Activated CD8-positive, alpha-beta T cell treated with anti-CD3 and anti-CD28 coated beads for 36 hours (primary cell): ENCODE measurements at regions not wholly inside any gene's neighbourhood (a gene's known extent, or its start where the extent isn't known, plus 50 kb on each side); places are given as distances from the start of the nearest gene placed in this dataset.

Experiments used
- ATAC-seq: fragments of 200-7000 bp; cut with Tn5 transposase; one replicate; pipeline ENCODE4 v1.10.0; 2021; ENCODE audit warnings: mild to moderate bottlenecking, moderate library complexity
- CTCF ChIA-PET: fragments of 350-600 bp; sonication (Branson Sonifier 250); formaldehyde crosslinking; loops from one replicate; lab custom pipeline; 2021; ENCODE audit warnings: antibody characterized with exemption; lab: Charles Lee
- POLR2A ChIA-PET: fragments of 350-600 bp; sonication (Branson Sonifier 250); formaldehyde crosslinking; loops from one replicate; lab custom pipeline; 2021; ENCODE audit warnings: antibody characterized with exemption; lab: Charles Lee
- DNase-seq: peaks from one replicate; pipeline ENCODE4 v3.0.0-alpha.2; 2020
- H3K27ac Mint-ChIP-seq: one replicate; pipeline ENCODE4 v1.8.0; 2021; ENCODE audit warnings: mild to moderate bottlenecking, mixed read lengths
- H3K27me3 Mint-ChIP-seq: one replicate; pipeline ENCODE4 v1.8.0; 2021; ENCODE audit warnings: mixed read lengths
- H3K36me3 Mint-ChIP-seq: one replicate; pipeline ENCODE4 v1.8.0; 2021; ENCODE audit warnings: low read depth, mixed read lengths
- H3K4me1 Mint-ChIP-seq: one replicate; pipeline ENCODE4 v1.8.0; 2021; ENCODE audit warnings: low read depth, mixed read lengths
- H3K4me3 Mint-ChIP-seq: one replicate; pipeline ENCODE4 v1.8.0; 2021; ENCODE audit warnings: mild to moderate bottlenecking, moderate library complexity, mixed read lengths
- H3K9me3 Mint-ChIP-seq: one replicate; pipeline ENCODE4 v1.8.0; 2021; ENCODE audit warnings: mixed read lengths
- intact Hi-C: fragments of 100-400 bp; cut with micrococcal nuclease; formaldehyde crosslinking; loops from one replicate; pipeline ENCODE4 v1.10.0; 2022
- TF ChIP-seq, protein P1 (sequence below): fragments of 200-600 bp; IDR thresholded peaks from one replicate; pipeline ENCODE4 v1.8.0; 2022; ENCODE audit warnings: antibody characterized with exemption, mild to moderate bottlenecking

DNA sequence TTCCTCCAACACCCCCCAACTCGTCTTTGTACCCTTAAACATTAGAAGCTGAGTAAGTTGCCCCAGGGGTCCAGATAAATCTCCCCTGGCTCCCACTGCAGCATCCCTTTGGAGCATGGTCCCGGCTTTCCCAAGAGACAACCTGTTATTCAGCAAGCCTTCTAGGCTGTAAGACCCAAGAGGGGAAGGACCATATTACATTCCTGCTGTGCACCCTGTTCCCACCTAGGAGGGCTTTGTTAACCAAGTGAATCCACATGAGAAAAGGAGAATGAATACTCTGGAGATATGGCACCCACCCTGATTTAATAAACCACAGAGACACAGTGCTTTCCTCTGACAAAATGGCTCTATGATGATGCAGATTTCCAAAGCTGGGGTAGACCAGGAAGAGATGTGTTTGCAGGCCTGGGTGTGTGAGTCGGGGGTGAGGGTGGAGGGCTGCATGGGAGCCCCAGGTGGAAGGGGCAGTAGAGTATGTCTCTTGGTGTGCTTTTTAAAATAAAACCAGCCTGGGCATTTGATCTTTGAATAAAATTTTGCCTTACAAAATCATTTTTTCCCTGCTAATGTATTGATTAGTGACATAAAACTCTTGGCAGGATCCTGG, 325.2 kb downstream of the DRD1 start:
- TF ChIP-seq, protein P1, sequence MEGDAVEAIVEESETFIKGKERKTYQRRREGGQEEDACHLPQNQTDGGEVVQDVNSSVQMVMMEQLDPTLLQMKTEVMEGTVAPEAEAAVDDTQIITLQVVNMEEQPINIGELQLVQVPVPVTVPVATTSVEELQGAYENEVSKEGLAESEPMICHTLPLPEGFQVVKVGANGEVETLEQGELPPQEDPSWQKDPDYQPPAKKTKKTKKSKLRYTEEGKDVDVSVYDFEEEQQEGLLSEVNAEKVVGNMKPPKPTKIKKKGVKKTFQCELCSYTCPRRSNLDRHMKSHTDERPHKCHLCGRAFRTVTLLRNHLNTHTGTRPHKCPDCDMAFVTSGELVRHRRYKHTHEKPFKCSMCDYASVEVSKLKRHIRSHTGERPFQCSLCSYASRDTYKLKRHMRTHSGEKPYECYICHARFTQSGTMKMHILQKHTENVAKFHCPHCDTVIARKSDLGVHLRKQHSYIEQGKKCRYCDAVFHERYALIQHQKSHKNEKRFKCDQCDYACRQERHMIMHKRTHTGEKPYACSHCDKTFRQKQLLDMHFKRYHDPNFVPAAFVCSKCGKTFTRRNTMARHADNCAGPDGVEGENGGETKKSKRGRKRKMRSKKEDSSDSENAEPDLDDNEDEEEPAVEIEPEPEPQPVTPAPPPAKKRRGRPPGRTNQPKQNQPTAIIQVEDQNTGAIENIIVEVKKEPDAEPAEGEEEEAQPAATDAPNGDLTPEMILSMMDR = no peak
- Mint-ChIP-seq H3K4me3 (no peak overlapping the region), H3K27me3 (peaks cover 8% of the 10 kb centered on the region), H3K36me3 (no peaks in the 10 kb centered on the region), H3K9me3 (no peaks in the 10 kb centered on the region), H3K27ac (no peak overlapping the region), H3K4me1 (no peaks in the 10 kb centered on the region)
- DNase-seq = no peak
- no peak for ATAC-seq
- POLR2A ChIA-PET = no interaction called here
- intact Hi-C loops = no loop called here
- CTCF ChIA-PET = no interaction called here

DNA sequence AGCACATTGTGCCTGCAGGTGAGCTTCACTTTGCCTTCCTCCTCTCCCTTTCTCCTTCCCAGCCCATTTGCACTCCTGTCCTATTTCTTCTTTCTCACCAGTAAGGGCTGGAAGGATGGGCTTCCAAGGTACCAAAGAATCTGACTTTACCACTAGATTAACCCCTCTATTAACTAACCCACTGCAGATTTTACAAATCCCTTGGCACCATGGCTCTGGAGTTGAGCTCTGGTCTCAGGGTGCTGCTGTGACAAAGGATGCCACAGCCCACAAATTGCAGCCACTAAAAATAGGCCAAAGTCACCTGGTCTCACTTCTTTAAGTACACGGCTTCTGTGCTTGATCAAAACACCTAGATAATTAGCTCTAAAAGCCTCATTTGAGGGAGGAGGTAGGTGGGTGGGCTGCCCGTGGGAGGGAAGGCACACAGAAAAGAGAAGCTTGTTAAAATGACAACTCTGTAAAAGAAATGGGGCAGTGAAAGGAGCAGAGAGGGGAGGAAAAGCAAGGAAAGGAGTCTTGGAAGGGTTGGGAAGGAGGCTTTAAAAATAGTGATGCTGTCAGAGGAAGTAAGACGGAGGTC, 327.4 kb downstream of the DRD1 start:
- Mint-ChIP-seq H3K9me3 (no peaks in the 10 kb centered on the region), H3K4me3 (no peak overlapping the region), H3K27ac (no peak overlapping the region), H3K27me3 (peaks cover 4% of the 10 kb centered on the region), H3K36me3 (no peaks in the 10 kb centered on the region), H3K4me1 (no peaks in the 10 kb centered on the region)
- intact Hi-C loops = no loop called here
- ChIA-PET CTCF (no interaction called here), POLR2A (no interaction called here)
- TF ChIP-seq, protein P1 = no peak
- DNase-seq = no peak
- no peak for ATAC-seq

DNA sequence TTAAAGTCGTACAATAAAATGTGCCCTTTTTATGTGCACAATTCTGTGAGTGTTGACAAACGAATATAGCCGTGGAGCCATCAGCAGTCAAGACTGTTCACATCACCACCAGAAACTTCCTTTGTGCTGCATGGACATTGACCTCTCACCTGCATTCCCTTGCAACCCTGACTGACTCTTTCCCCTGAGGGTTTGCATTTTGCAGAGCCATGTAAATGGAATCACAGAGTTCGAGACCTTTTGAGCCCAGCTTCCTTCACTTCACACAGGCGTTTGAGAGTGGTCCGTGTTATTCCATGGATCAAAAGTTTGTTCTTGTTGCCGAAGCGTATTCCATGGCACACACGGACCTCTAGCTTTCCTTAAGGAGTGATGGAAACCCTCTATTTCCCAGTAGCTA, 328.2 kb downstream of the DRD1 start:
- Mint-ChIP-seq H3K4me3 (no peak overlapping the region), H3K27ac (no peak overlapping the region), H3K4me1 (no peaks in the 10 kb centered on the region), H3K36me3 (no peaks in the 10 kb centered on the region), H3K9me3 (no peaks in the 10 kb centered on the region), H3K27me3 (peaks cover 4% of the 10 kb centered on the region)
- ATAC-seq (no peak), DNase-seq (no peak)
- intact Hi-C loops = no loop called here
- TF ChIP-seq, protein P1 = no peak
- ChIA-PET POLR2A (no interaction called here), CTCF (no interaction called here)

DNA sequence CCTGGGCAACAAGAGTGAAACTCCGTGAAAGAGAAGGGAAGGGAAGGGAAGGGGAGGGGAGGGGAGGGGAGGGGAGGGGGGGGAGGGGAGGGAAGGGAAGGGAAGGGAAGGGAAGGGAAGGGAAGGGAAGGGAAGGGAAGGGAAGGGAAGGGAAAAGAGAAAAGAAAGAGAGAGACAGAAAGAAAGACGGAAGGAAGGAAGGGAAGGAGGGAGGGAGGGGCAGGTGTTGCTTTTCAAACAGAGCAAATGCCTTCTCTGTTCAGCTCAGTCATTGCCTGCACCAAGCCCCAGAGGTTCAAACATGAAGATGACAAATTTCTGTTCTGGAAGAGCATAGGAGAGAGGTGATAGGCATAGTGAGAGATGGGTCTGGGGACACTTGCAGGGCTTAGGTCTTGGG, 330.0 kb downstream of the DRD1 start:
- Mint-ChIP-seq H3K27ac (no peak overlapping the region), H3K4me1 (no peaks in the 10 kb centered on the region), H3K4me3 (no peak overlapping the region), H3K27me3 (peaks cover 4% of the 10 kb centered on the region), H3K36me3 (no peaks in the 10 kb centered on the region), H3K9me3 (peaks cover 2% of the 10 kb centered on the region)
- CTCF ChIA-PET = no interaction called here
- TF ChIP-seq, protein P1 = no peak
- intact Hi-C loops = no loop called here
- POLR2A ChIA-PET = interaction anchor here (0.5 kb wide), 1 partner anchor 412 kb away, joined by 3 read pairs; no protein-coding TSS in a partner anchor
- ATAC-seq (no peak), DNase-seq (no peak)

DNA sequence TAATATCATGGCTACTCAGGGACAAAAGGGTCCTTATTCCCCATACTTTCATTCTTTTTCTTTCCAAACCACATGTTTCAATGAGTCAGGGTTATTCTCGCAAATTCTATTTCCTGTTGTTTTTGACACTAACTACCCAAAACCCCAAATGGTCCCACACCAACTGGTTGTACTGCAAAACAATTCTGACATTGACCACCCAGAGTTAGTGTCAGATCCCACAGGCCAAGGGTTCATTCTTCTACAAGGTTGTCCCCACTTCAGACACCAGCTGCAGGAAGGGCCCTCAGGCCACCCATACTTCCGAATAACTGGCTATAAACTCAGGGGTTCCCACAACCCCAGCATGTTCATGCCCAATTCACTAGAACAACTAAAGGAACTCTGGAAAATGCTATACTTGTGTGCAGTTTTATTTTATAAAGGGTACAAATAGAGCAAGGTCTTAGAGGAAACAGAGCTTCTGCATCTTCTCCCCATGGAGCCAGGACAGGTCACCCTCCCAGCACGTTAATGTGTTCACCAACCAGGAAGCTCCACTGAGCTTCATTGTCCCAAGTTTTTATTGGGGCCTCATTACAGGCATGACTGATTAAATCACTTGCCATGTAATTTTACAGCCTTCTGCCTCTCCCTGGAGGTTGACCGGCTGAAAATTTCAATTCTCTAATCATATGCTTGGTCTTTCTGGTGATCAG, 334.8 kb downstream of the DRD1 start:
- no peak for ATAC-seq
- POLR2A ChIA-PET = no interaction called here
- no peaks in the 10 kb centered on the region for H3K27me3 Mint-ChIP-seq
- H3K4me1 Mint-ChIP-seq = no peaks in the 10 kb centered on the region
- TF ChIP-seq, protein P1 = no peak
- intact Hi-C loops = no loop called here
- DNase-seq = no peak
- H3K27ac Mint-ChIP-seq = no peak overlapping the region
- peaks cover 2% of the 10 kb centered on the region for H3K9me3 Mint-ChIP-seq
- H3K4me3 Mint-ChIP-seq = no peak overlapping the region
- CTCF ChIA-PET = interaction anchor here (0.5 kb wide), 1 partner anchor 36 kb away, joined by 5 read pairs; no protein-coding TSS in a partner anchor
- H3K36me3 Mint-ChIP-seq = no peaks in the 10 kb centered on the region
